HG03159 (cell line): ENCODE measurements at regions not wholly inside any gene's neighbourhood (a gene's known extent, or its start where the extent isn't known, plus 50 kb on each side); places are given as distances from the start of the nearest gene placed in this dataset.
"Not testable (repeated sequence)": the region's sequence is repeated elsewhere in the genome, so short reads cannot be mapped to it uniquely, and the experiment has no call there.

Source experiments
- ATAC-seq: cut with Tn5 transposase; IDR thresholded peaks from one replicate; pipeline ENCODE4 v1.9.1; 2021; ENCODE audit warnings: mild to moderate bottlenecking, moderate library complexity; ENCODE audit not compliant: unreplicated experiment

- no peak for ATAC-seq
Measured at GRCh38 chr9:103068753-103069152, 73.6 kb downstream of the CYLC2 start.

GRCh38 chr9:103078581-103078980, 83.4 kb downstream of the CYLC2 start:
- ATAC-seq: no peak

- no peak for ATAC-seq
Measured at GRCh38 chr9:103082494-103082893, 87.4 kb downstream of the CYLC2 start.

- ATAC-seq: no peak
Measured at GRCh38 chr9:103089357-103089756, 94.2 kb downstream of the CYLC2 start.

GRCh38 chr9:103104101-103104500, 109.0 kb downstream of the CYLC2 start:
- ATAC-seq: no peak

GRCh38 chr9:103116246-103116645, 121.1 kb downstream of the CYLC2 start:
- ATAC-seq: no peak

- ATAC-seq: no peak
Measured at GRCh38 chr9:103126494-103126893, 131.4 kb downstream of the CYLC2 start.

- ATAC-seq: no peak
Measured at GRCh38 chr9:103139891-103140290, 144.8 kb downstream of the CYLC2 start.

GRCh38 chr9:103152473-103152872, 157.3 kb downstream of the CYLC2 start:
- ATAC-seq: no peak

- no peak for ATAC-seq
Measured at GRCh38 chr9:103167530-103167929, 172.4 kb downstream of the CYLC2 start.

GRCh38 chr9:103168254-103168653, 173.1 kb downstream of the CYLC2 start:
- no peak for ATAC-seq

GRCh38 chr9:103169798-103170197, 174.7 kb downstream of the CYLC2 start:
- no peak for ATAC-seq

GRCh38 chr9:103183701-103184171, 188.6 kb downstream of the CYLC2 start:
- no peak for ATAC-seq

- no peak for ATAC-seq
Measured at GRCh38 chr9:103186959-103187358, 191.8 kb downstream of the CYLC2 start.

- no peak for ATAC-seq
Measured at GRCh38 chr9:103188781-103189350, 193.7 kb downstream of the CYLC2 start.

- ATAC-seq: no peak
Measured at GRCh38 chr9:103193992-103194391, 198.9 kb downstream of the CYLC2 start.

- no peak for ATAC-seq
Measured at GRCh38 chr9:103203172-103203571, 208.0 kb downstream of the CYLC2 start.

- not testable (repeated sequence) for ATAC-seq
Measured at GRCh38 chr9:103205881-103206585, 210.9 kb downstream of the CYLC2 start.

GRCh38 chr9:103210607-103211006, 215.5 kb downstream of the CYLC2 start:
- ATAC-seq: no peak

- no peak for ATAC-seq
Measured at GRCh38 chr9:103215197-103215596, 220.1 kb downstream of the CYLC2 start.

GRCh38 chr9:103225702-103226646, 230.8 kb downstream of the CYLC2 start:
- no peak for ATAC-seq

- no peak for ATAC-seq
Measured at GRCh38 chr9:103226647-103227013, 231.5 kb downstream of the CYLC2 start.
